Putamen (tissue), 1 donor: ENCODE measurements at regions not wholly inside any gene's neighbourhood (a gene's known extent, or its start where the extent isn't known, plus 50 kb on each side); places are given as distances from the start of the nearest gene placed in this dataset.
"Not testable (repeated sequence)": the region's sequence is repeated elsewhere in the genome, so short reads cannot be mapped to it uniquely, and the experiment has no call there.

Experiments used
- DNase-seq: peaks from one replicate; pipeline ENCODE4 v3.0.0-alpha.2; 2016; ENCODE audit warnings: low spot score

DNA sequence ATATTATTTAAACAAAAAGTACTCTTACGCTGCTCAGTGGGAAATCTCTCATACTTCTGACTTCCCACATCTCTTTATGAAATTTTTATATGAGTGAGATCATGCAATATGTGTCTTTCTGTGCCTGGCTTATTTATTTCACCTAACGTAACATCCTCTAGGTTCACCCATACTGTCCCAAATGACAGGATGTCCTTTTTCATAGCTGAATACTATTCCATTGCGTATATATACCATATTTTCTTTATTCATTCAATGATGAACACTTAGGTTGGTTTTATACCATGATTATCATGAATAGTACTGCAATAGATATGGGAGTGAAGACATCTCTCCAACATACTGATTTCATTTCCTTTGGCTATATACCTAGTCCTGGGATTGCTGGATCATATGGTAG, 57.8 kb upstream of the TPP2 start:
- DNase-seq: no peak

DNA sequence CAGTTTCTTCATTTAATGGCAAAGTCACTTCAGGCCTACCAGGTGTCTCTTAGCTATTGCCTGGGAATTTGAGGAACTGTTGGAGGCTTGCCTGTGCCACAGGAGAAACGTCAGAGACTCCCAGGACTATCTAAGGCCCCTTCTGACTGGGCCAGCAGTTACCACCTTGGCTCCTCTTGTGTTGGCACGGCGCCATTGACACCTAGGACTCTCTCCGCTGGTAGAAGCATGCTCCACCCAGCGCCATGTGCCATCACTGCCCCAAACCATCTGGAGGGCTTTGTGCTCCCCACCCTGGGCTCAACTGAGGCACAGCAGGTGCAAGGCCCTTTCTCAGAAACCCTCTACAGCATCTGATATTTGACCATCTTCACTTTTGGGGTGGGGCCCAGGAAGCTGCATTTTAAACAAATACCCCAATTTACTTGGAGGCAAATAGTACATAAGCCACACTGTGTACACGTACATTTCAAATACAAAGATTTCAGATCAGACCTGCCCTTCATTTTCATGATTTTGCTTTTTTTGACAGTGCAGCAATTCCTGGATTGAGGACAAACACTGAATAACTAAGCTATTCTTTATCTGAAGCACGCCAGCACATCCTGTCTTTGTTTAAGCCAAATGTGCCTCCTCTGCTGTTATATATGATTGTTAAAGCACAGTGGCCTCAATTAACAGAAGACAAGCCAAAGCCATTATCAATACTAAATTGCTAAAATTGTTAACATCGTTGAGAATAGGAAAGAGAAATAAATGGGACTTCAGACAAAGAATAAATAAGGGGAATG, 59.9 kb upstream of the TPP2 start:
- DNase-seq: no peak

DNA sequence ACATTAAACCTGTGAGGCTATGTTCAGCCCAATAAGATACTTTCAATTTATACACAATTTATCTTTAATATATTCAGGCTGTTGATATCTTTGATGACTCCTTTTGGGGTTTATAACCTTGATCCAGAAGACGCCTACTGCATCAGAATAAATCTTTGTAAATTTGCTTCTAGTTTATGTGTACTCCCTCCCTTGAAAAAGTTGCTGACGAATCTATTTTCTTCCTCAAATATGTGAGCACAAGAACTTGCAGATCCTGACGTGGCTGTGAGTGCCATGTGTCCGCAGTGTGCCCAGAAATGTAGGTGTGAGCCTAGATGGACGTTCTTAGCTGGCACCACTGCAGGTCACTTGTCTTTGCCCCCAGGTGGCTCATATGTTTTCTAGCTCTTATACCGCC, 60.6 kb upstream of the TPP2 start:
- no peak for DNase-seq

DNA sequence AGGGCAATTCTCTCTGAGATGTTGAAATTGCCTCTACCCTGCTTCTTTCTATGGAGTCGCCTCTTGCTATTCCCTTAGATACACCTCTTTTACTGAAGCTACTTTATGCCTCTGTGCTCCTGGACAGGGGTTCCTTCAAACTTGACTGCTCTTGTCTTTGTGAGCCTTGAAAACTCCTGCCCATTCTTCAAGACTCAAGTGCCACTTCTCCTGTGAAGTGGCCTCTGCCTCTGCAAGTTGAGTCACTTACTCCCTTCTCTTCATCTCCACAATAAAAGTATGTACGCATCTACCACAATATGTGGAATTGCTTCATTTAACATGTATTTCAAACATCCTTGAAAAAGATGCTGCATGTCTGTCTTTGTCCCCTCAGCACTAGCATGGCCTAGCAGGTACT, 66.0 kb upstream of the TPP2 start:
- DNase-seq: no peak

DNA sequence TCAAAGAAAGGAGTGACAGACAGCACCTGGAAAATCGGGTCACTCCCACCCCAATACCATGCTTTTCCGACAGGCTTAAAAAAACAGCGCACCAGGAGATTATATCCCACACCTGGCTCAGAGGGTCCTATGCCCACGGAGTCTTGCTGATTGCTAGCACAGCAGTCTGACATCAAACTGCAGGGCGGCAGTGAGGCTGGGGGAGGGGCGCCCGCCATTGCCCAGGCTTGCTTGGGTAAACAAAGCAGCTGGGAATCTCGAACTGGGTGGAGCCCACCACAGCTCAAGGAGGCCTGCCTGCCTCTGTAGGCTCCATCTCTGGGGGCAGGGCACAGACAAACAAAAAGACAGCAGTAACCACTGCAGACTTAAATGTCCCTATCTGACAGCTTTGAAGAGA, 74.5 kb upstream of the TPP2 start:
- DNase-seq: not testable (repeated sequence)

DNA sequence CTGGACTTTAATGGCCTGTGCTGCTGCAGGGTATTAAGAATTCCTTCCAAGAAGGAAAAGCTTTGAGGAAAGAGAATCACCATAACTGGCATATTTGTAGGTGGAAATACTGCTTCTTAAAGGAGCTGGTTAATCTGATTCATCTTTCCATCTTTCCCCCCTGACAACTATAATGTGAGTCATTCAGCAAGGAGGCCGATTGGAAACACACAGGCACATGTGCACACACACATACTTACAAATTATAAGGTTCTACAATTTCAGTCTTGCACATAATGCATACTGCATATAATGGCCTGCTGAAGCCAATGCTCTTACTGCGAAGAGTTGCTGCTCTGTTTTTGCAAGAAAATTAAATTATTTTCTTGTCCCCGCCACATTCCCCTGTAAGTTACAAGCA, 78.8 kb upstream of the TPP2 start:
- peak; percentile 7 for DNase-seq

DNA sequence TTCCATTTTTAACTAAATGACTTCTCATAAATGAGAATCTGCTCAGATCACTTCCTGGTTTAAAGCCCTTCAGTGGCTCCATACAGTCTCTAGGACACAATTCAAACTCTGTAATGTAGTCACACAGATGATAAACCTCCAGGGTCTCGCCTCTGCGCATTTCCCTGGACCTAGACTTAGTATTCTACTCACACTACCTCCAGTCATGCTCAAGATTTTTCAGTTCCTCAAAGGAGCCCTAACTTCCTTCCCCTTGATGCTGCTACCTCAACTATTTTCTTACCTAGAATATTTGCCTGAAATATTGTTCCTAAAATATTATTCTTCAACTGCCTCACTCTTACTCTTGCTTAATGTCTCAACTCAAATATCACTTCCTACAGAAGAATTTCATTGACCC, 86.7 kb upstream of the TPP2 start:
- DNase-seq: no peak

DNA sequence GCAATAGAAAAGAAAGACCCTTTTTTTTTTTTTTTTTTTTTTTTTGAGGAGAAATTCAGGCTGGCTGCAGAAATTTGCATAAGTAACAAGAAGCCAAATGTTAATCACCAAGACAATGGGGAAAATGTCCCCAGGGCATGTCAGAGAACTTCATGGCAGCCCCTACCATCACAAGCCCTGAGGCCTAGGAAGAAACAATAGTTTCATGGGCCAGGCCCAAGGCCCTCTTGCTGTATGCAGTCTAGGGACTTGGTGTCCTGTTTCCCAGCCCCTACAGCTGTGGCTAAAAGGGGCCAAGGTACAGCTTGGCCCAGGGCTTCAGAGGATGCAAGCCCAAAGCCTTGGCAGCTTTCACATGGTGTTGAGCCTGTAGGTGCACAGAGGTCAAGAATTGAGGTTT, 88.4 kb upstream of the TPP2 start:
- DNase-seq: no peak

DNA sequence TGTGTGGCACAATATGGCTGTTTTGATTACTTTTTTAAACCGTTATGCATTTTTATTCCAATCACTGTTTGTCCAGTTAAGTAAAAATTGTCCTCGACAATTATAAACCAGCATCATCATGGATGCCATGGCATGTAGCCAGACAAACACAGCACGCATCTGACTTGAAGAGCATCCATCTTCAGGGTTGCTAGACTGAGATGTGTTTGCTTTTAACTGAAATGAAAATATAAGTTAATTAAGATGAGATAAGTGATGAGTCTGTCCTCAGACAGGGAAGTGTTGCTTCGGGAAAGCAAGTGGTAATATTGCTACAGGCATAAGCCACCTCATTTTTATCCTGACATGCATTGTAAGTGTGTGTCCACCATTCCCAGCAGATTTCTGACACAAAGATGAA, 92.8 kb upstream of the TPP2 start:
- DNase-seq: no peak

DNA sequence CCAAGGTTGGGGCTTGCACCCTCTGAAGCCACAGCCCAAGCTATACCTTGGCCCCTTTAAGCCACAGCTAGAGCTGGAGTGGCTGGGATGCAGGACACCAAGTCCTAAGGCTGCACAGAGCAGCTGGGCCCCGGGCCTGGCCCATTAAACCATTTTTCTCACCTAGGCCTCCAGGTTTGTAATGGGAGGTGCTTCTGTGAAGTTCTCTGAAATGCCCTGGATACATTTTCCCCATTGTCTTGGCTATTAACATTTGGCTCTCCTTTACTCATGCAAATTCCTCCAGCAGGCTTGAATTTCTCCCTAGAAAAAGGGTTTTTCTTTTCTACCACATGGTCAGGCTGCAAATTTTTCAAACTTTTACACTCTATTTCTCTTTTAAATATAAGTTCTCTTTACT, 93.8 kb upstream of the FGF14 start:
- DNase-seq: no peak

DNA sequence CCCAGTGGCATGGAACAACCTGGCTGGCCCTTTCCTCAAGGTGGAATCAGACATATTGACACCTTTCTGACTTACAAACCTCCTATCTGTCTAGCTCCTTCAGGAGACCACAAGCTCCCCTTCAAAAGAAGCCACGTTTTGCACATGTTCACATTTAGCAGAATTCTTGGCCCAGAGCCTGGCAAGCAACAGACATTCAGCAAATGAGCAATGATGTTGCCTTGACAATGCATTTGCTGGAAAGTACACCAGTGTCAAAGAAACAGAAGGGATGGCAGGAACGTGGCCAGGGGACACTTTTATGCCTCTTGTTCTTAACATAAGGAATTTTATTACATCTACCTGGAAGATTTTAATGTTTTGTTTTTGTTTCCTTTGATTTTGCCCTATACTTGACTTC, 85.5 kb upstream of the FGF14 start:
- DNase-seq: no peak

DNA sequence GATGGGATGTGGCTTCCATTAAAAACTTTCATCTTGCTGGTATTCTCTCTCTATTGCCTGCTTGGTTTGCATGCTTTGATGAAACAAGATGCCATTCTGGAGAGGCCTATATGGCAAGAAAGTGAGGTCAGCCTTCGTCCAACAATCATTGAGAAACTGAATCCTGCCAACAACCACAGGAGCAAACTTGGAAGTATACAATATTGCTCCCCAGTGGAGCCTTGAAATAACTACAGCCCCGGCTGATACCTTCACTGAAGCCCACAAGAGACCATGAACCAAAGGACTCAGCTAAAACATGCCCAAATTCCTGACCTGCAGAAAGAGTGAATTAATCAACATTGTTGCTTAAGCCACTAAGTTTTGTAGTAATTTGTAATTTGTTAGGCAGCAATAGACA, 82.5 kb upstream of the FGF14 start:
- DNase-seq: no peak

DNA sequence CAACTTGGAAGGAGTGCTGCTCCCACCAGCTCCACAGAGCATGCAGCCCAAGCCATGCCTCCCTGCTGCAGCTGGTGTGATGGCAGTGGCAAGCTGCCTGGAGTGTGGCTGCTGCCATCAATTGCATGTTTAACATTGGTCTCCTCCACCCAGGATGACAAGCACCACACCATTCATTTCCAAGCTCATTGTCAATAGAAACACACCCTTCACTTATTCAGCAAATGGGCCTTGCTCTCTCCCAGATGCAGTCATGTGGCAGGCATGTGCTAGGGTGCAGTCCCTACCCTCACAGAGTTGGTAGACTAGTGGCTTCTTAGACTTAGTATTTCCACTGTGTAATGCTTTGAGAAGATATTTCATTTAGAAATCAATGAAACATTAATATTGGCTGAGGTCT, 70.8 kb upstream of the FGF14 start:
- DNase-seq: no peak

DNA sequence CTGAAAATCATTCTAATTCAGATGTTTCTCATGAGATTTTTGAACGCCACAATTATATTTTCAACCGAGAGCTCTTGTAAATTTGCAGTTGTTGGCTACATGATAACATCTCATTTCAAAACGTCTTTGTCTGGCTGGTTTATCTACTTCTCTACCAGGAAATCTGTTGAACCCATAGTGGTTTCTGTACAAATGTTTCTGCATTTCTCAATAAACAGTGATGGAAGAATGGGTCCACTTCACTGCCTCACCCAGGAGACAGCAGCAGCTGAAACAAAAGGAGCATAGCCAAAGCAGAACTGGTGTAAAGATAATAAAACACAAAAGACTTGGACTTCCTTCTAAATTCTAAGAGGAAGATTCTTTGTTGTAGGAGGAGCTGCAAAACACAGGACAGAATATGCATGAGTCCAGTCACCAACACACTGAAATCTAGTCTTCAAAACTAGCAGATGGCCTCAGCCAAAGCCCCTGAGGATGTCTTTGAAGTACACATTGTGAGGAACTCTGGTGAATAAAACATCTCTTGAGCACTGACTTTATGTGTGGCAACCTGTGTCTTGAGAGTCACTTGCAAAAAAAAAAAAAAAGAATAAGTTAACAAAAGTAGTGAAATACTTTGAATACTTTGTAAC, 68.6 kb upstream of the FGF14 start:
- no peak for DNase-seq

DNA sequence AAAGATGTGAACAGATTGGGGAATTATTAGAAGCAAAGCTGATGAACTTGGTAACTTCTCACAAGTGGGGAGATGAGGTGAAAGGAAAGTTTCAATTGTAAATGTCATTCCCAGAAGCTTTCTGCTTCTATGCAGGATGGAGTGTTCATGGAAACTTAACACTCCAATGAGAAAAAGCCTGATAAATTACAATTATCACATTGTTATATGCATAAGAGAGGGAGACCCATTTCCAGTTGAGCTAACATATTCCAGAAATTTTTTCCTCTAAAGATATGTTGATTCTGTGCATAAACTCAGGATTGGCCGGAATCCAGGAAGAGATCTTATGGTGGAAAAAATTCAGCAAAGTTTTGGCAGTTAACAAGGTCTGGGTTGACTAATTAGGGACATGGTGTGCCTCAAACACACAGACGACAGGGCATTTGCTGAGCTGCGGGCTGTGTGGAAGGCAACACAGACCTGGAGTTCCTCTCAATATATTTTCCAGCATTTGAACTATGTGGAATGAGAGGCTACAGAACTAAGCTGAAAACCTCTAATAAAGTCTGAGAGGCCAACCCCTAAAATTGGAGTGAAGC, 64.9 kb upstream of the FGF14 start:
- no peak for DNase-seq

DNA sequence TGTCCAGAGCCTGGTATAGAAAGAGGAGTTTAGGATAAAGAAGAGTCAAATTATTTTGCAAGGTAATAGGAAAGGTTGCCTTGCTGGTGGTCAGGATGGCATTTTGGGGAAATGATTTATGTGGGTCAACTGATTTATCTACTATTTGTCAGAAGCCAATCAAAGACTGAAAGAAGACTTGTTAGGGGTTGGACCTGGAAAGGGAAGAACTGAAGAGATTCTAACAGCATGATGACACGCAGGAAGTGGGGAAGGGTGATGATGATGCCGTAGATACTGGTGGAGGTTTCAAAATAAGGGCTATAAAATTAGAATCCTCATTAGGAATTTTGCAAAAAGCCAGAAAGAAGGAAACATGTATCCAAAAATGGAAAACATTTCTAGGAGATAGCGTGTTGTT, 60.7 kb upstream of the FGF14 start:
- DNase-seq: no peak

DNA sequence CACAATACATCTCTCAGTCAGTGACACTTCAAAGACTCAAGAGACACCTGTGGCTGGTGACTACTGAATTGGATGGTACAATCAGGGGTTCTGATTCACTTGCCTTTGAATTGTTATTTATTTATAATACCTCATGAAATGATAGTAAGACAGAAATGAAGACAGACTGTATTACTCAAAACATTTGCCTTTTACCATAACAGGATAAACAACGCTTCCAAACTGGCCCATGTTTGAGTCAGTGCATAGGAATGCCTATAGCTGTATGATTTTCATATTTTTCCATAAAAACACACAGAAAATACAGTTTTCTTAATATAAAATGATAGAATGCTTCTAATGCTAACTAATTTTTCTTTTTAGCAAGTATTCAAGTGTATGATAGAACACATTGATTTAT, 59.5 kb upstream of the FGF14 start:
- DNase-seq: no peak

DNA sequence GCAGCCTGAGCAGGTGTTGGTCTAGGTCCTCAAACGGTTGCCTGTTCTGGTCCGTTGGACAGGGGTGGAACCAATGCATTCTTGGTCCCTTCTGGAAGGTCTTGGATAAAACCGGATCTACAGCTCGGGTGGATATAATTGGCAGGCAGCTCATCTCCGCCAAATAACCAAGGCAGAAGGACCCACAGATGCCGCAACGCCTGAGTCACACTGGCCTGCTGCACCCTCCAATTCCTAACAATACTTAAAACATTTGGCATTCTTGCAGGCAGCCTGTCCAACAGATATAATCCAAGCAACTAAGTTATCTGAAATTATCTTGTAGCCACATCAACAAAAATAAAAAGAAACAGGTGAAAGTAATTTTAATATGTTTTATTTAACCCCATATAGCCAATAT, 59.0 kb upstream of the FGF14 start:
- DNase-seq: no peak

DNA sequence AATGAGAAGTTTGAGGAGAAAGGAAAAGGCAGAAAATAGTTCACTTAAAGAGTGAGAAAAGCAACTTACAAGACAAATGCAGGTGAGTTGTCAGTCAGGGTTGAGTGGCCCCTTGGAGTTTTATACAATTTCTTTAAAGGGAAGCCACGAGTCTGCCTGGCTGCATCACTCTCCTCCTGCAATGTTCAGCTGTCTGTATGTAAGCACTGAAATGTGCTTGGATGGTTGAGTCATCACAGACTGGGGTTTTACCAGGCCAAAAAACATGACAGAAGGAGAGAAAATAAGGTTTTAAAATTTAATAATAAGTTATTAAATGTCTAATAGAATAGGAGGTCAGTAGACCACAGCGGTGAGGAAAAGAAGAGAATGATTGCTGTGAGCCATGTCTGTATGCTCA, 51.0 kb upstream of the FGF14 start:
- no peak for DNase-seq
